ENCODE measurements at regions not wholly inside any gene's neighbourhood (a gene's known extent, or its start where the extent isn't known, plus 50 kb on each side); places are given as distances from the start of the nearest gene placed in this dataset.

DNA sequence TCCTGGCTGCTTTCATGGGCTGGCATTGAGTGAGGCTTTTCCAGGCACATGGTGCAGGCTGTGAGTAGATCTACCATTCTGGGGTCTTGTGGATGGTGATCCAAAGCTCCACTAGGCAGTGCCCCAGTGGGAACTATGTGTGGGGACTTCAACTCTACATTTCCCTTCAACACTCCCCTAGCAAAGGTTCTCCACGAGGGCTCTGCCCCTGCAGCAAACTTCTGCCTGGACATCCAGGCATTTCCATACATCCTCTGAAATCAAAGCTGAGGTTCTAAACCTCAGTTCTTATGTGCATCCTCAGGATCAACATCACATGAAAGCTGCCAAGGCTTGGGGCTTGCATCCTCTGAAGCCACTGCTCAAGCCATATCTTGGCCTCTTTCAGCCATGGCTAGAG lies 282.9 kb upstream of the ZPLD1 start:
- TF ChIP-seq, protein P1, sequence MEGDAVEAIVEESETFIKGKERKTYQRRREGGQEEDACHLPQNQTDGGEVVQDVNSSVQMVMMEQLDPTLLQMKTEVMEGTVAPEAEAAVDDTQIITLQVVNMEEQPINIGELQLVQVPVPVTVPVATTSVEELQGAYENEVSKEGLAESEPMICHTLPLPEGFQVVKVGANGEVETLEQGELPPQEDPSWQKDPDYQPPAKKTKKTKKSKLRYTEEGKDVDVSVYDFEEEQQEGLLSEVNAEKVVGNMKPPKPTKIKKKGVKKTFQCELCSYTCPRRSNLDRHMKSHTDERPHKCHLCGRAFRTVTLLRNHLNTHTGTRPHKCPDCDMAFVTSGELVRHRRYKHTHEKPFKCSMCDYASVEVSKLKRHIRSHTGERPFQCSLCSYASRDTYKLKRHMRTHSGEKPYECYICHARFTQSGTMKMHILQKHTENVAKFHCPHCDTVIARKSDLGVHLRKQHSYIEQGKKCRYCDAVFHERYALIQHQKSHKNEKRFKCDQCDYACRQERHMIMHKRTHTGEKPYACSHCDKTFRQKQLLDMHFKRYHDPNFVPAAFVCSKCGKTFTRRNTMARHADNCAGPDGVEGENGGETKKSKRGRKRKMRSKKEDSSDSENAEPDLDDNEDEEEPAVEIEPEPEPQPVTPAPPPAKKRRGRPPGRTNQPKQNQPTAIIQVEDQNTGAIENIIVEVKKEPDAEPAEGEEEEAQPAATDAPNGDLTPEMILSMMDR (IDR thresholded peaks at IDR 0.05): no peak
- TF ChIP-seq ZFX (IDR thresholded peaks at IDR 0.05; ENCODE audit: borderline replicate concordance): no peak
